ENCODE measurements at regions not wholly inside any gene's neighbourhood (a gene's known extent, or its start where the extent isn't known, plus 50 kb on each side); places are given as distances from the start of the nearest gene placed in this dataset.
"Not testable (repeated sequence)": the region's sequence is repeated elsewhere in the genome, so short reads cannot be mapped to it uniquely, and the experiment has no call there.

GRCh38 chr2:175847128-175847527, 154.9 kb downstream of the LNPK start:
- Histone ChIP-seq H3K4me3 (no peak overlapping the region), H3K4me1 (peaks cover 0 to 4% (median 0%) of the 10 kb centered on the region in 9 donors), H3K27ac (no peak overlapping the region), H3K27me3 (no peaks in the 10 kb centered on the region), H3K36me3 (no peaks in the 10 kb centered on the region), H3K9me3 (no peaks in the 10 kb centered on the region)
- ATAC-seq (no peak), DNase-seq (no peak)
- TF ChIP-seq CTCF (IDR thresholded peaks at IDR 0.05), result no peak
- intact Hi-C loops (cut with DNase I), result no loop called here

GRCh38 chr2:175844169-175844568, 157.9 kb downstream of the LNPK start:
- no peaks in the 10 kb centered on the region for H3K36me3 ChIP-seq
- ATAC-seq (no peak), DNase-seq (no peak)
- 73 to 82% methylated on average over 1 of the region's 1 CpG for WGBS, 2 donors
- no peak overlapping the region for H3K27ac ChIP-seq
- no peak overlapping the region for H3K4me3 ChIP-seq
- no peaks in the 10 kb centered on the region for H3K9me3 ChIP-seq
- intact Hi-C loops (cut with DNase I), result no loop called here
- TF ChIP-seq CTCF (IDR thresholded peaks at IDR 0.05), result no peak
- peaks cover 0 to 7% (median 0%) of the 10 kb centered on the region in 9 donors for H3K4me1 ChIP-seq
- H3K27me3 ChIP-seq, result no peaks in the 10 kb centered on the region

- Histone ChIP-seq H3K9me3 (no peaks in the 10 kb centered on the region), H3K27ac (no peak overlapping the region), H3K4me3 (no peak overlapping the region), H3K27me3 (no peaks in the 10 kb centered on the region), H3K4me1 (peaks cover 0 to 7% (median 0%) of the 10 kb centered on the region in 9 donors), H3K36me3 (no peaks in the 10 kb centered on the region)
- intact Hi-C loops (cut with DNase I), result no loop called here
- ATAC-seq (no peak), DNase-seq (no peak)
- WGBS, 2 donors, result 77 to 91% methylated on average over 2 of the region's 2 CpGs
- TF ChIP-seq CTCF (IDR thresholded peaks at IDR 0.05), result no peak
Measured at GRCh38 chr2:175843625-175844024, 158.4 kb downstream of the LNPK start.

- no peak for TF ChIP-seq CTCF (IDR thresholded peaks at IDR 0.05)
- no peak for ATAC-seq
- no peak for DNase-seq
- no peaks in the 10 kb centered on the region for H3K9me3 ChIP-seq
- intact Hi-C loops (cut with DNase I), result no loop called here
- H3K4me1 ChIP-seq, result peaks cover 0 to 7% (median 0%) of the 10 kb centered on the region in 9 donors
- WGBS, 2 donors, result 40 to 60% methylated on average over 3 of the region's 3 CpGs
- H3K27ac ChIP-seq, result no peak overlapping the region
- no peaks in the 10 kb centered on the region for H3K27me3 ChIP-seq
- H3K4me3 ChIP-seq, result no peak overlapping the region
- no peaks in the 10 kb centered on the region for H3K36me3 ChIP-seq
Measured at GRCh38 chr2:175842996-175843395, 159.1 kb downstream of the LNPK start.

- H3K9me3 ChIP-seq; ATAC-seq; H3K27ac ChIP-seq; H3K4me3 ChIP-seq; DNase-seq; intact Hi-C loops (cut with DNase I); H3K27me3 ChIP-seq; H3K36me3 ChIP-seq: not testable (repeated sequence)
- H3K4me1 ChIP-seq, result peaks cover 0 to 13% (median 3%) of the 10 kb centered on the region in 9 donors
- WGBS, 2 donors, result 78 to 82% methylated on average over 3 of the region's 3 CpGs
Measured at GRCh38 chr2:175840765-175841164, 161.3 kb downstream of the LNPK start.
